IMR-90 (cell line): ENCODE measurements at regions not wholly inside any gene's neighbourhood (a gene's known extent, or its start where the extent isn't known, plus 50 kb on each side); places are given as distances from the start of the nearest gene placed in this dataset.

Source experiments
- BHLHE40 ChIP-seq: fragments of 150-350 bp; IDR thresholded peaks from 2 replicates; pipeline ENCODE4 v1.6.1; 2016; ENCODE audit warnings: mild to moderate bottlenecking, low read depth, low read length
- FOS ChIP-seq: fragments of 150-350 bp; IDR thresholded peaks from 2 replicates; pipeline ENCODE4 v1.6.1; 2016; ENCODE audit warnings: low read depth, low read length
- MAFK ChIP-seq: IDR thresholded peaks from 2 replicates; pipeline ENCODE4 v1.6.1; 2012; ENCODE audit warnings: low read depth, low read length, improper control_type of control experiment
- POLR2A ChIP-seq: IDR thresholded peaks from 2 replicates; pipeline ENCODE4 v1.6.1; 2012; ENCODE audit warnings: mild to moderate bottlenecking, low read depth, low read length
- RCOR1 ChIP-seq: IDR thresholded peaks from 2 replicates; pipeline ENCODE4 v1.6.1; 2012; ENCODE audit warnings: mild to moderate bottlenecking, low read length, improper control_type of control experiment; ENCODE audit not compliant: insufficient replicate concordance
- SMC3 ChIP-seq: fragments of 150-350 bp; IDR thresholded peaks from 2 replicates; pipeline ENCODE4 v1.6.1; 2016; ENCODE audit warnings: low read depth, mild to moderate bottlenecking, antibody characterized with exemption, low read length, moderate library complexity
- TF ChIP-seq, protein P1 (sequence below): conservative IDR thresholded peaks from 2 replicates; pipeline ENCODE4 v1.5.1; 2012; ENCODE audit warnings: mild to moderate bottlenecking, low read depth, low read length, improper control_type of control experiment

GRCh38 chr3:13718436-13718835 is 161.4 kb downstream of the WNT7A start:
- TF ChIP-seq POLR2A (no peak), RCOR1 (no peak), SMC3 (no peak), FOS (no peak), MAFK (no peak), BHLHE40 (no peak)
- TF ChIP-seq, protein P1, sequence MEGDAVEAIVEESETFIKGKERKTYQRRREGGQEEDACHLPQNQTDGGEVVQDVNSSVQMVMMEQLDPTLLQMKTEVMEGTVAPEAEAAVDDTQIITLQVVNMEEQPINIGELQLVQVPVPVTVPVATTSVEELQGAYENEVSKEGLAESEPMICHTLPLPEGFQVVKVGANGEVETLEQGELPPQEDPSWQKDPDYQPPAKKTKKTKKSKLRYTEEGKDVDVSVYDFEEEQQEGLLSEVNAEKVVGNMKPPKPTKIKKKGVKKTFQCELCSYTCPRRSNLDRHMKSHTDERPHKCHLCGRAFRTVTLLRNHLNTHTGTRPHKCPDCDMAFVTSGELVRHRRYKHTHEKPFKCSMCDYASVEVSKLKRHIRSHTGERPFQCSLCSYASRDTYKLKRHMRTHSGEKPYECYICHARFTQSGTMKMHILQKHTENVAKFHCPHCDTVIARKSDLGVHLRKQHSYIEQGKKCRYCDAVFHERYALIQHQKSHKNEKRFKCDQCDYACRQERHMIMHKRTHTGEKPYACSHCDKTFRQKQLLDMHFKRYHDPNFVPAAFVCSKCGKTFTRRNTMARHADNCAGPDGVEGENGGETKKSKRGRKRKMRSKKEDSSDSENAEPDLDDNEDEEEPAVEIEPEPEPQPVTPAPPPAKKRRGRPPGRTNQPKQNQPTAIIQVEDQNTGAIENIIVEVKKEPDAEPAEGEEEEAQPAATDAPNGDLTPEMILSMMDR = no peak
